ENCODE measurements at regions not wholly inside any gene's neighbourhood (a gene's known extent, or its start where the extent isn't known, plus 50 kb on each side); places are given as distances from the start of the nearest gene placed in this dataset.

DNA sequence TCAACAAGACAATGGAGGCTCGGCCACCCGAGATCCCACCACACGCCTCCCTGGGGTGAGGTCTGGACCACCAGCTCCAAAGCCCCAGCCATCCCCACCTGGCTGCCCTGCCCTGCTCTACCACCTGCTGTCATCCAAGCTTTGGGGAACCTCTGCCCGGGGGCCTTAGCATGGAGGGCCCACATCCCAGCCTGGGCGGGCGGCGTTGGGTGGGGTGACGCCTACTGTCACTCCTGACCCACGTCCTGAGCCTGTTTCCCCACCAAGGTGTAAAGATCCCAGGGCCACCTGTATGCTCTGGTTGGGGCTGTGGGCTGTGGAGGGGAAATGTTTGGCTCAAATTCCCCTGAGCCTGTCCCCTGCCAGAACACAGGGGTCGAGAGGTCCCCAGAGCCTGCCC is 437.6 kb downstream of the EIPR1 start:
- TF ChIP-seq POLR2A (IDR thresholded peaks at IDR 0.05; ENCODE audit: control extremely low read depth in 1 of 2, low read depth in 2 of 2, low read length in 2 of 2) (no peak), EZH2 (IDR thresholded peaks at IDR 0.05; ENCODE audit: low read depth, low read length, severe bottlenecking) (no peak), POLR2AphosphoS5 (IDR thresholded peaks at IDR 0.05; ENCODE audit: low read depth, low read length) (no peak), SIN3A (conservative IDR thresholded peaks at IDR 0.05 in 1 of 2, IDR thresholded peaks at IDR 0.05 in 1 of 2; ENCODE audit: low read depth in 1 of 2, low read length in 2 of 2) (no peak)

Measured in H1 (cell line).